AG09309 (cell line): ENCODE measurements at regions not wholly inside any gene's neighbourhood (a gene's known extent, or its start where the extent isn't known, plus 50 kb on each side); places are given as distances from the start of the nearest gene placed in this dataset.
"Not testable (repeated sequence)": the region's sequence is repeated elsewhere in the genome, so short reads cannot be mapped to it uniquely, and the experiment has no call there.

ENCODE experiments used
- DNase-seq: peaks from one replicate; pipeline ENCODE4 v3.0.0-alpha.2; 2010; ENCODE audit warnings: low read depth
- H3K4me3 ChIP-seq: 2 replicates; pipeline ENCODE4 v1.5.1; 2011; ENCODE audit warnings: mild to moderate bottlenecking, low read depth, low read length, moderate library complexity; ENCODE audit not compliant: control insufficient read depth
- CTCF ChIP-seq: IDR thresholded peaks from 2 replicates; pipeline ENCODE4 v1.5.1; 2011; ENCODE audit warnings: mild to moderate bottlenecking, low read depth, low read length, inconsistent platforms; ENCODE audit not compliant: insufficient read depth, control insufficient read depth; ENCODE audit errors: missing control alignments

GRCh38 chr3:103247459-103247858 is 812.6 kb downstream of the ZPLD1 start:
- no peak overlapping the region for H3K4me3 ChIP-seq
- TF ChIP-seq CTCF: no peak
- no peak for DNase-seq

GRCh38 chr3:103254827-103255226 is 820.0 kb downstream of the ZPLD1 start:
- not testable (repeated sequence) for H3K4me3 ChIP-seq, DNase-seq

- no peak for TF ChIP-seq CTCF
- H3K4me3 ChIP-seq: no peak overlapping the region
- no peak for DNase-seq
These were observed 834.5 kb downstream of the ZPLD1 start for GRCh38 chr3:103269287-103269686.

GRCh38 chr3:103271575-103271974 is 836.8 kb downstream of the ZPLD1 start:
- no peak overlapping the region for H3K4me3 ChIP-seq
- no peak for TF ChIP-seq CTCF
- DNase-seq: no peak

GRCh38 chr3:103295974-103296570 is 861.3 kb downstream of the ZPLD1 start:
- DNase-seq: peak; percentile 0
- peak; percentile 6 for TF ChIP-seq CTCF
- H3K4me3 ChIP-seq: no peak overlapping the region

- H3K4me3 ChIP-seq, DNase-seq: not testable (repeated sequence)
These were observed 862.7 kb downstream of the ZPLD1 start for GRCh38 chr3:103297502-103297901.

GRCh38 chr3:103306104-103306503 is 871.3 kb downstream of the ZPLD1 start:
- no peak for DNase-seq
- H3K4me3 ChIP-seq: no peak overlapping the region
- TF ChIP-seq CTCF: no peak

GRCh38 chr3:103308921-103309320 is 874.1 kb downstream of the ZPLD1 start:
- TF ChIP-seq CTCF: no peak
- H3K4me3 ChIP-seq: no peak overlapping the region
- no peak for DNase-seq
